ENCODE measurements at regions not wholly inside any gene's neighbourhood (a gene's known extent, or its start where the extent isn't known, plus 50 kb on each side); places are given as distances from the start of the nearest gene placed in this dataset.

DNA sequence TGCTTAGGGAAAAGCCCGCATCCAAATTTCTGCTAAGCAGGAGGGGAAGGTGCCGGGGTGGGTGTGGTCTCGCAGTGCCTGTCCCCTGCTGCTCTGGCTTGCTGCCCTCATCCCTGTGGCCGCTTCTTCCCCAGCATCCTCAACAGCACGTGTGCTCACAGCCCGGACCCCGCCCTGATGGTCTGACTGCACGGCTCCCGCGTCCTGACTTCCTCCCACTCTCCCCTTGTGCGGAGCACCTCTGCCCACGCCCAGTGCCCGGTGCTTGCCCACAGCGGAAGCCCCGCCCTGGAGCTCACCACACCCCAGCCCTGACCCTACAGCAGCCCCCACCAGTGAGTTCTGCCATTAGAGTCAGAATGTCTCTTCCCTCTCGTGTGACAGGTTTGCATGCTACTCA lies 277.9 kb downstream of the NDUFA10 start:
- TF ChIP-seq, protein P1, sequence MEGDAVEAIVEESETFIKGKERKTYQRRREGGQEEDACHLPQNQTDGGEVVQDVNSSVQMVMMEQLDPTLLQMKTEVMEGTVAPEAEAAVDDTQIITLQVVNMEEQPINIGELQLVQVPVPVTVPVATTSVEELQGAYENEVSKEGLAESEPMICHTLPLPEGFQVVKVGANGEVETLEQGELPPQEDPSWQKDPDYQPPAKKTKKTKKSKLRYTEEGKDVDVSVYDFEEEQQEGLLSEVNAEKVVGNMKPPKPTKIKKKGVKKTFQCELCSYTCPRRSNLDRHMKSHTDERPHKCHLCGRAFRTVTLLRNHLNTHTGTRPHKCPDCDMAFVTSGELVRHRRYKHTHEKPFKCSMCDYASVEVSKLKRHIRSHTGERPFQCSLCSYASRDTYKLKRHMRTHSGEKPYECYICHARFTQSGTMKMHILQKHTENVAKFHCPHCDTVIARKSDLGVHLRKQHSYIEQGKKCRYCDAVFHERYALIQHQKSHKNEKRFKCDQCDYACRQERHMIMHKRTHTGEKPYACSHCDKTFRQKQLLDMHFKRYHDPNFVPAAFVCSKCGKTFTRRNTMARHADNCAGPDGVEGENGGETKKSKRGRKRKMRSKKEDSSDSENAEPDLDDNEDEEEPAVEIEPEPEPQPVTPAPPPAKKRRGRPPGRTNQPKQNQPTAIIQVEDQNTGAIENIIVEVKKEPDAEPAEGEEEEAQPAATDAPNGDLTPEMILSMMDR (IDR thresholded peaks at IDR 0.05): no peak
- no peak for TF ChIP-seq POLR2A (IDR thresholded peaks at IDR 0.05)

Data from stomach (tissue), 4 donors.